ENCODE measurements at regions not wholly inside any gene's neighbourhood (a gene's known extent, or its start where the extent isn't known, plus 50 kb on each side); places are given as distances from the start of the nearest gene placed in this dataset.

DNA sequence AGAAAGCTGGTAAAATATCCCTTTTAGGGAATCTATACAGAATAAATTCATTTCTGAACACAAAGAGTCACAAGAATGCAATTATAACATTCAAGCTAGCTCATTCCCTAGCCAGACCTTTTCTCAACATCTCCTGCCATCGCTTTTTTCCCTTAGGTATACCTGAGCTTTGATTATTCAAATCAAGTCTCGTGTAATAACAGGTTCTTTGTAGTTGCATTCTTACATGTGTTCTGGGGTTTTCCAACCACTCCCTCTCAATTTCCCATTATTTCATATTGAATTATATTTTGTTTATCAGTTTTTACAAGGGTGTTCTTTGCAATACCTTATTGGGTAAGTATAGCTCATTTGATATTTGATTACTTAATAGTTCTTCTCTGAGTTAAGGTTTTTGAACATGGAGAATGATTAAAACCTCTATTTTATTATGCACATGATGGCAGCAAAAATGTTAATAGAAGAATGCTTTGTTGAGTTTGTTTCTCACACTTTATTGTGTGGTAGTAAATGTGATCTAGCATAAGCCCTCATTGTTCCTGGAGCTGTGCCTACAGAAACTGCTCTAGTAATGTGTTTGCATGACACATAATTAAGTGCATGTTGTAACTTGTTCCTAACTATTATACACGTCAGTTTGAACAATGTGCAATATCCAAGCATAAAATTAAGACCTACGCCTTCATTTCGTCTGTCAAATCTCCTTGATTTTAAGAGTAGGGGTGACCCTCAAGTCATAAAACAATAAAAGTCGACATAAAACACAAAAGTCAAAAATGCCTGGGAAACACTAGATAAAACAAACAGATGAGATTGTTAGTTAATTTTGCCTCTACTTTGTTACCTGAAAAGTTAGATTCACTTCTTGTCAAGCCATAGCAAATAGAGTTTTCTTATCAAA is 124.0 kb upstream of the POF1B start:
- Histone ChIP-seq H2BK12ac (ENCODE audit: low read depth, low read length) (no peak overlapping the region), H3K4me1 (replicated peaks in 1 of 4; ENCODE audit: control insufficient read depth in 3 of 4, insufficient read depth in 4 of 4, low read length in 3 of 4) (no peaks in the 10 kb centered on the region), H3K23me2 (ENCODE audit: low read depth, low read length) (no peaks in the 10 kb centered on the region), H3K23ac (ENCODE audit: insufficient read length) (no peak overlapping the region), H2BK15ac (ENCODE audit: low read length) (no peak overlapping the region), H3K79me1 (ENCODE audit: low read depth, low read length) (no peaks in the 10 kb centered on the region), H3K18ac (ENCODE audit: extremely low read depth, low read length) (no peak overlapping the region), H4K20me1 (replicated peaks in 1 of 2; ENCODE audit: control insufficient read depth in 1 of 2, insufficient read depth in 2 of 2, low read length in 2 of 2) (no peaks in the 10 kb centered on the region), H3K56ac (replicated peaks; ENCODE audit: insufficient read length, low read depth, low read length) (no peak overlapping the region), H2BK120ac (replicated peaks; ENCODE audit: low read depth, low read length) (no peak overlapping the region), H3K9me3 (ENCODE audit: insufficient read depth in 2 of 2, low read depth in 1 of 2, low read length in 1 of 2) (no peaks in the 10 kb centered on the region), H4K91ac (replicated peaks; ENCODE audit: insufficient read length, low read length) (no peak overlapping the region), H3K27me3 (replicated peaks in 1 of 4; ENCODE audit: control insufficient read depth in 3 of 4, extremely low read depth in 1 of 4, insufficient read depth in 3 of 4, low read length in 3 of 4) (no peaks in the 10 kb centered on the region), H3K14ac (ENCODE audit: insufficient read length) (no peak overlapping the region), H3K4me2 (ENCODE audit: insufficient read depth in 1 of 2, low read depth in 2 of 2, low read length in 2 of 2) (no peak overlapping the region), H3K4me3 (ENCODE audit: extremely low read depth in 1 of 4, insufficient read depth in 2 of 4, low read depth in 3 of 4, low read length in 4 of 4) (no peak overlapping the region), H4K5ac (ENCODE audit: insufficient read length, low read depth, low read length) (no peak overlapping the region), H3K79me2 (ENCODE audit: control insufficient read depth in 1 of 2, insufficient read depth in 2 of 2, low read length in 2 of 2) (no peaks in the 10 kb centered on the region), H3K4ac (replicated peaks; ENCODE audit: insufficient read length, low read depth, low read length) (no peak overlapping the region), H2BK20ac (ENCODE audit: low read length) (no peak overlapping the region), H3K9ac (replicated peaks in 1 of 4; ENCODE audit: extremely low read depth in 1 of 4, low read depth in 3 of 4, low read length in 3 of 4) (no peak overlapping the region), H2AK5ac (ENCODE audit: low read depth, low read length) (no peak overlapping the region), H4K8ac (ENCODE audit: extremely low read depth, insufficient read depth, low read length) (no peak overlapping the region), H3K27ac (ENCODE audit: low read depth, low read length) (no peak overlapping the region), H2AFZ (ENCODE audit: low read length) (no peak overlapping the region), H2BK5ac (ENCODE audit: low read depth, low read length) (no peak overlapping the region), H3K36me3 (ENCODE audit: control insufficient read depth in 2 of 4, insufficient read depth in 4 of 4, low read length in 3 of 4) (no peaks in the 10 kb centered on the region)
- TF ChIP-seq BCL11A (IDR thresholded peaks at IDR 0.05; ENCODE audit: low read depth in 2 of 2, low read length in 2 of 2), result no peak
- TF ChIP-seq NANOG (IDR thresholded peaks at IDR 0.05; ENCODE audit: insufficient read depth, low read depth, low read length, poor library complexity, severe bottlenecking), result no peak
- TF ChIP-seq TCF12 (IDR thresholded peaks at IDR 0.05; ENCODE audit: low read depth, low read length), result no peak
- no peak for TF ChIP-seq BACH1 (IDR thresholded peaks at IDR 0.05; ENCODE audit: low read length)
- TF ChIP-seq, protein P1, sequence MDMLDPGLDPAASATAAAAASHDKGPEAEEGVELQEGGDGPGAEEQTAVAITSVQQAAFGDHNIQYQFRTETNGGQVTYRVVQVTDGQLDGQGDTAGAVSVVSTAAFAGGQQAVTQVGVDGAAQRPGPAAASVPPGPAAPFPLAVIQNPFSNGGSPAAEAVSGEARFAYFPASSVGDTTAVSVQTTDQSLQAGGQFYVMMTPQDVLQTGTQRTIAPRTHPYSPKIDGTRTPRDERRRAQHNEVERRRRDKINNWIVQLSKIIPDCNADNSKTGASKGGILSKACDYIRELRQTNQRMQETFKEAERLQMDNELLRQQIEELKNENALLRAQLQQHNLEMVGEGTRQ (IDR thresholded peaks at IDR 0.05; ENCODE audit: low read length), result no peak
- no peak for TF ChIP-seq PHF8 (conservative IDR thresholded peaks at IDR 0.05; ENCODE audit: low read depth, low read length)
- TF ChIP-seq BRCA1 (IDR thresholded peaks at IDR 0.05; ENCODE audit: low read depth, low read length), result no peak
- no peak for TF ChIP-seq TEAD4 (IDR thresholded peaks at IDR 0.05; ENCODE audit: low read depth, low read length)
- TF ChIP-seq RNF2 (IDR thresholded peaks at IDR 0.05; ENCODE audit: borderline replicate concordance, low read depth, low read length, missing control alignments, poor library complexity, severe bottlenecking), result no peak
- FAIRE-seq (no peak), DNase-seq (ENCODE audit: low read depth in 1 of 2, low spot score in 2 of 2) (no peak)
- ChIA-PET CTCF (ENCODE audit: partially characterized antibody) (no interaction called here), POLR2A (ENCODE audit: partially characterized antibody) (no interaction called here)
- 72% methylated on average over 6 of the region's 6 CpGs; no CpG with 5 or more reads in 1 of the 2 experiments for WGBS, 2 experiments (ENCODE audit: extremely low coverage in 1 of 2, insufficient coverage in 1 of 2, insufficient read length in 1 of 2, insufficient replicate concordance in 2 of 2, low coverage in 1 of 2, low lambda C conversion rate in 2 of 2, missing lambda C conversion rate in 1 of 2)
